Natural killer cell (primary cell): ENCODE measurements at regions not wholly inside any gene's neighbourhood (a gene's known extent, or its start where the extent isn't known, plus 50 kb on each side); places are given as distances from the start of the nearest gene placed in this dataset.

Experiments used
- ATAC-seq, 3 donors: fragments of 150-1000 bp in 2 of 3; fragments of 200-7000 bp in 1 of 3; cut with Tn5 transposase; 1 replicate in 1 of 3; 2 replicates in 2 of 3; pipeline ENCODE4 v1.10.0; 2021; ENCODE audit warnings: mild to moderate bottlenecking in 2 of 3, moderate library complexity in 2 of 3
- DNase-seq, 2 donors: peaks; one replicate each; pipeline versions ENCODE4 v3.0.0 to v3.0.0-alpha.2; 2013 to 2021; ENCODE audit warnings: mixed read lengths in 1 of 2
- H3K27ac ChIP-seq: one replicate; pipeline ENCODE4 v1.5.1; 2013; ENCODE audit warnings: mild to moderate bottlenecking, low read length
- H3K27me3 ChIP-seq: one replicate; pipeline ENCODE4 v1.6.1; 2013; ENCODE audit warnings: low read length; ENCODE audit not compliant: control insufficient read depth, insufficient read depth
- H3K36me3 ChIP-seq: one replicate; pipeline ENCODE4 v1.6.1; 2013; ENCODE audit warnings: low read length; ENCODE audit not compliant: control insufficient read depth, insufficient read depth
- H3K4me1 ChIP-seq: one replicate; pipeline ENCODE4 v1.6.1; 2013; ENCODE audit warnings: low read length; ENCODE audit not compliant: control insufficient read depth, insufficient read depth
- H3K4me3 ChIP-seq: one replicate; pipeline ENCODE4 v1.5.1; 2013; ENCODE audit warnings: low read length
- H3K9me3 ChIP-seq: one replicate; pipeline ENCODE4 v1.6.1; 2013; ENCODE audit warnings: low read length; ENCODE audit not compliant: control insufficient read depth, insufficient read depth
- H3K27ac Mint-ChIP-seq, 2 donors: one replicate each; pipeline ENCODE4 v1.8.0; 2022; ENCODE audit warnings: mild to moderate bottlenecking in 2 of 2, mixed read lengths in 2 of 2, moderate library complexity in 1 of 2
- H3K27me3 Mint-ChIP-seq, 2 donors: one replicate each; pipeline ENCODE4 v1.8.0; 2022; ENCODE audit warnings: low read depth in 2 of 2, mixed read lengths in 2 of 2
- H3K36me3 Mint-ChIP-seq: one replicate; pipeline ENCODE4 v1.8.0; 2022; ENCODE audit warnings: mixed read lengths
- H3K4me1 Mint-ChIP-seq, 2 donors: one replicate each; pipeline ENCODE4 v1.8.0; 2022; ENCODE audit warnings: mixed read lengths in 2 of 2
- H3K4me3 Mint-ChIP-seq: one replicate; pipeline ENCODE4 v1.8.0; 2022; ENCODE audit warnings: mild to moderate bottlenecking, moderate library complexity, mixed read lengths
- H3K9me3 Mint-ChIP-seq, 2 donors: one replicate each; pipeline ENCODE4 v1.8.0; 2022; ENCODE audit warnings: mixed read lengths in 2 of 2
- CTCF ChIP-seq: fragments of 200-600 bp; IDR thresholded peaks from one replicate; pipeline ENCODE4 v1.8.0; 2022; ENCODE audit warnings: antibody characterized with exemption
- WGBS: methylation state at CpG from one replicate; pipeline ENCODE4 v1.1.7; 2013; ENCODE audit warnings: missing lambda C conversion rate; ENCODE audit not compliant: insufficient coverage; 5-methylcytosine and 5-hydroxymethylcytosine counted together
- intact Hi-C: fragments of 100-400 bp; cut with micrococcal nuclease; formaldehyde crosslinking; loops from one replicate; pipeline ENCODE4 v1.14.2; 2022

- no peak for TF ChIP-seq CTCF
- no peak overlapping the region for H3K27ac ChIP-seq
- no peak for DNase-seq
- no peak overlapping the region for H3K4me3 ChIP-seq
- no peaks in the 10 kb centered on the region for H3K9me3 Mint-ChIP-seq
- no peaks in the 10 kb centered on the region for H3K27me3 ChIP-seq
- H3K4me1 ChIP-seq = no peaks in the 10 kb centered on the region
- H3K9me3 ChIP-seq = no peaks in the 10 kb centered on the region
- no peak overlapping the region for H3K27ac Mint-ChIP-seq
- peak in 1 of 3 donors; percentile 51 for ATAC-seq
- intact Hi-C loops = no loop called here
- no peaks in the 10 kb centered on the region for H3K4me1 Mint-ChIP-seq
- H3K36me3 ChIP-seq = no peaks in the 10 kb centered on the region
- H3K27me3 Mint-ChIP-seq = peaks cover 11 to 19% of the 10 kb centered on the region in 2 donors
- H3K4me3 Mint-ChIP-seq = no peak overlapping the region
- H3K36me3 Mint-ChIP-seq = no peaks in the 10 kb centered on the region
- WGBS = 58% methylated on average over 8 of the region's 8 CpGs
These were observed 61.5 kb upstream of the NANOS1 start for GRCh38 chr10:118968060-118968459.

- no peaks in the 10 kb centered on the region for H3K36me3 Mint-ChIP-seq
- H3K27me3 Mint-ChIP-seq = peaks cover 13 to 23% of the 10 kb centered on the region in 2 donors
These were observed 61.0 kb upstream of the NANOS1 start for GRCh38 chr10:118968482-118968881.

GRCh38 chr10:118969014-118969413 is 60.5 kb upstream of the NANOS1 start:
- Mint-ChIP-seq H3K4me1 (no peaks in the 10 kb centered on the region), H3K27me3 (peaks cover 13 to 29% of the 10 kb centered on the region in 2 donors), H3K9me3 (peaks cover 0 to 2% of the 10 kb centered on the region in 2 donors), H3K4me3 (no peak overlapping the region), H3K27ac (no peak overlapping the region), H3K36me3 (no peaks in the 10 kb centered on the region)
- Histone ChIP-seq H3K27ac (no peak overlapping the region), H3K4me1 (no peaks in the 10 kb centered on the region), H3K9me3 (no peaks in the 10 kb centered on the region), H3K36me3 (no peaks in the 10 kb centered on the region), H3K4me3 (no peak overlapping the region), H3K27me3 (no peaks in the 10 kb centered on the region)
- intact Hi-C loops = no loop called here
- TF ChIP-seq CTCF = no peak
- DNase-seq (no peak), ATAC-seq (no peak)
- 88% methylated on average over 5 of the region's 5 CpGs for WGBS

More at GRCh38 chr10:118968482-118968881, 61.0 kb upstream of the NANOS1 start:
- WGBS = 80% methylated on average over 11 of the region's 11 CpGs
- H3K9me3 Mint-ChIP-seq = peaks cover 0 to under 1% of the 10 kb centered on the region in 2 donors
- no peaks in the 10 kb centered on the region for H3K4me1 Mint-ChIP-seq
- H3K27ac ChIP-seq = no peak overlapping the region
- H3K9me3 ChIP-seq = no peaks in the 10 kb centered on the region
- H3K4me1 ChIP-seq = no peaks in the 10 kb centered on the region
- no peak overlapping the region for H3K4me3 Mint-ChIP-seq
- no peak for ATAC-seq
- no peak for TF ChIP-seq CTCF
- no peak for DNase-seq
- intact Hi-C loops = no loop called here
- H3K27ac Mint-ChIP-seq = no peak overlapping the region
- no peaks in the 10 kb centered on the region for H3K27me3 ChIP-seq
- H3K4me3 ChIP-seq = no peak overlapping the region
- H3K36me3 ChIP-seq = no peaks in the 10 kb centered on the region

GRCh38 chr10:118970770-118971169 is 58.7 kb upstream of the NANOS1 start:
- ATAC-seq (no peak), DNase-seq (no peak)
- no peak overlapping the region for H3K27ac ChIP-seq
- intact Hi-C loops = no loop called here
- TF ChIP-seq CTCF = no peak
- no peaks in the 10 kb centered on the region for H3K9me3 ChIP-seq
- H3K4me3 ChIP-seq = no peak overlapping the region
- H3K4me1 ChIP-seq = no peaks in the 10 kb centered on the region
- Mint-ChIP-seq H3K4me1 (no peaks in the 10 kb centered on the region), H3K27me3 (peaks cover 15 to 30% of the 10 kb centered on the region in 2 donors), H3K4me3 (no peak overlapping the region), H3K27ac (no peak overlapping the region), H3K36me3 (no peaks in the 10 kb centered on the region), H3K9me3 (peaks cover 0 to 2% of the 10 kb centered on the region in 2 donors)
- H3K27me3 ChIP-seq = no peaks in the 10 kb centered on the region
- WGBS = 70% methylated on average over 5 of the region's 5 CpGs
- H3K36me3 ChIP-seq = no peaks in the 10 kb centered on the region
